Activated T-cell treated with anti-CD3 and anti-CD28 coated beads, Interleukin-2, amount 50 U/mL, for 48 hours (primary cell): ENCODE measurements at regions not wholly inside any gene's neighbourhood (a gene's known extent, or its start where the extent isn't known, plus 50 kb on each side); places are given as distances from the start of the nearest gene placed in this dataset.

ENCODE experiments used
- DNase-seq, 2 experiments: peaks; one replicate each; pipeline ENCODE4 v3.0.0-alpha.2; 2020

DNA sequence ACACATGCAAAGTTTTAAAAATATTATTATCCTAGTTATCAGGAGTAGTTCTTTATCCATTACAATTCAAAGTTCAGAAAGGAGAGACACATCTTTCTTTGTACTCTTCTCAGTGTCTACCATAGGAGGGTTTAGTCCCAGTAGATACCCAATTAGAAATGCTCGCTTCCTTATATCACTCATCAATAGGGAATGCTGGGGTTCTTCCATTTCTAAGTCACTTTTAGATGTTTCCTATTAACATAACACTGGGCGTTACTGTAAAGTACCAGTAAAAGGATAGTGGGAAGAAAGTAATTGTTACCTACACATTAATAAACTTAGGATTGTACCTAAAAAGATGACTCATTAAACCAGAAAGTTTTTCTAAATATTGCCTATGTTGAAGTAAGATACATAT is 348.3 kb upstream of the CDH6 start:
- DNase-seq: no peak

DNA sequence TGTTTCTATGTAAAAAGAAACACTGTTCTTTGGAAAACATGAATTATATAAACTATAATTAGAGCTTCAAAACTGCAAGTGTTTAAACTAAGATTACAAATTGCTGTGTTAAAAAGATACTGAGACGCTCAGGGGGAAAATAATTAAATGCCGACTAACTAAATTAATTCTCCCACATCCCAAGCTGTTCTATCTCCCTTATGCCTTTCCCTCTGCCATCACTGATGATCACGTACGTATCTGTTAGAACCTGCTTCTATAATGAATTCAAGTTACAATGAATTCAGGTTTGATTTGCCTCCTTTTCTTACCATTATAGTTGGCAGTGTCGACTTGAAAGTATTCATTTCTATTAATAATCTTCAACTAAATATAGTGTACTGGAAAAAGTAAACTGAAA is 349.9 kb upstream of the CDH6 start:
- DNase-seq: no peak

DNA sequence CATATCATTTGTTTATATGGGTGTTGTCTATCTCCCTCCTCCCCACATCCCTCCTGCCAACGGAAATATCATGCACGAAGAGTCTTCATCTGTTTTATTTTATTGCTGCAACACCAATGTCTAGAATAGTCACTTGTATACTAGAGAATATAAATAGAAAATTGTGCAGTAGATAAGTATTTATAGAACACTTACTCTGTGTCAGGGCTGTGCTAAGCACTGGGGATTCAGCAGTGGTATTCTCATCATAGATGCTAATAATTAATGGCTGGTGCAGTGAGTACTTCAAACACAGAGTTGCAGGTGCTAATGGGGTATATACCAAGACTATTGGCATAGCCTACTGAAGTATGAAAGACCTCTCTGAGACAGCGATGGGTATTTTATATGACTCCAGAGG is 353.5 kb upstream of the CDH6 start:
- DNase-seq: no peak

DNA sequence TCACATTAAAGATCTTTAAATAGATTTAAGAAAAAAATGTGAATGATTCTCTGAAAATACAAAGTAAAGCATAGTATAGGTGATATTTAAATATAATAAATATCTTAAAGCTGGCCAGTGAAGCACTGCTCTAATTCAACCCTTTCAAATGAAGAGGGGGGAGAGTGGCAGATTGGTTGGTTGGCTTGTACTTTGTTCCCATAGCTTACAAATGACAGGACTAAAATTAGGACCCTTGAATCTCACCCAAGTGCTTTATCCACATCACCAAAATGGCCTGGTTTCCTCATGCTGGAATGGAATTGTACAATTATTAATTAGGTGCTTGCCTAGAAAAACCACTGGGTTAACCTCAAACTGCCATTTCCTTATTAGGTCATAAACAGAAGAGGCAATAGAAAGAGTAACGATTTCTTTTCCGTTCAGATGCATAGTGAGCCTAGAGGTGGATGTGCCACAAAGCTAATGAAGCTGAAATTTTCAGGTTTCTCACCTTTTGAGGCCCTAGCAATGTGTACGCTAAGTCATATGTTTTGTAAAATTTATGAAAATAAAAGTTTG is 354.5 kb upstream of the CDH6 start:
- no peak for DNase-seq

DNA sequence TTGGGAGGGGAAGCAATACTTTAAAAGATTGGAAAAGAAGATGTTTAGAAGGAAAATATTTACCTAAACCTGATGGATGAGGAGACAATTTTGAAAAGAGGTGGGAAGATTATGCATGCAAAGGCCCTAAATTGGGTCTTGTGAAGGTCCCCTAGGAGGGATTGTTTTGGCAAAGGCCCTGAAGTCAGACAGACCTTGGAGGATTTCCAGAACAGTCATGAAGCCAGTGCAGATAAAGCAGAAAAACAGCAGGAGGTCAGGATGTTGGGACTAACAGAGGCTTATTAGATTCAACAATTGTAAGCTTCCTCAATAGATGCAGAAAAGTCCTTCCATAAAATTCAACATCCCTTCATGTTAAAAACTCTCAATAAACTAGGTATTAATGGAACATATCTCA is 361.0 kb upstream of the CDH6 start:
- no peak for DNase-seq

DNA sequence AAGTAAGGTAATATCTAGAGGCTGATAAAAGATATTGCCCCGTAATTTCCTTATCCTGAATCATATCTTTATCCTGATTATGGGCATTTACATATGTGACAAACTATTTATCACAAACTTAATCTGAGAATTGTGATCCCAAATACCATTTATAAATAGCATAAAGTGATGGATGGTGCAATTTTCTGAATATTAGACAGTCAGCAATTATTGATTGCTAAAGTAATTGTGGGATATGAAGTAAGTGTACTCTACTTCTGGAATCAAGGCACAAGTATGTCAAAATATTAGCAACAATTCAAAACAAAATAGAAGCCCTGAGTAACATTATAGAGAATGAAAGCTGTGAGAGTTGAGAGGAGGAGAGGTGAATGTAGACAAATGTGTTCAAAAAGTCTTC is 361.9 kb upstream of the CDH6 start:
- no peak for DNase-seq

DNA sequence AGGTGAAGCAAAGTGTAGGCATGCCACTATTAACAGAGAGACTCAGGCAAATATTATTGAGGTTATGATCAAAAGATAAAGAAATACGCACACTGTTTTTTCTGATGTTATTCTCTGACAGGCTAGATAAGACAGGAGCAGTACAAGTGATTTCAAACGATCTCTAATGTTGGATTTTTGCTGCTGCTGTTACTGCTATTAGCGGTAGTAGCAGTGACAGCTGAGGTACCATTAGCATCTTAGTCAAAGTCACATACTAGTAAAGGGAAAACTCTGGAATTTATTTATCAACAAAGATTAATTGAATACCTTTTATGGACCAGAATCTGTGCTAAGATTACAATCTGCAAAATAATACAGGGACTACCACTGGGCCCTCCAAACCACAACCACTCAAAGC is 362.4 kb upstream of the CDH6 start:
- no peak for DNase-seq

DNA sequence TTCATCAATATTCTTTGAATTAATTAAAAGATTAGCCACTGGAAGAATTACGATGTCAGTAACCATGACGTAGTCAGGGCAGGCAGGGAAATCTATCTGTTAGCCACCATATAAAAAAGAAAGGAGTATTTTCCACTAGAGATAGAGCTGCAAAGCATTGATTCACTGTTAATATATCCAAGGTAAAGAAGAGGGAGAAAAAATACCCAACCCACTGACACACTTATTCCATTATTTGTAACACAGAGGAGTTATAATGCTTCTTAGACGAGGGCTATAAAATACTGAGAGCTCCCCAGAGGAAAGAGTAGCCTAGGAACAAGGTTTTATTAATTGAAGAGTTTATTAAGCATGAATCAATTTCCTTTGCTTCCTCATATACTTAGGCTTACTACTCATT is 382.2 kb upstream of the CDH6 start:
- DNase-seq: no peak

DNA sequence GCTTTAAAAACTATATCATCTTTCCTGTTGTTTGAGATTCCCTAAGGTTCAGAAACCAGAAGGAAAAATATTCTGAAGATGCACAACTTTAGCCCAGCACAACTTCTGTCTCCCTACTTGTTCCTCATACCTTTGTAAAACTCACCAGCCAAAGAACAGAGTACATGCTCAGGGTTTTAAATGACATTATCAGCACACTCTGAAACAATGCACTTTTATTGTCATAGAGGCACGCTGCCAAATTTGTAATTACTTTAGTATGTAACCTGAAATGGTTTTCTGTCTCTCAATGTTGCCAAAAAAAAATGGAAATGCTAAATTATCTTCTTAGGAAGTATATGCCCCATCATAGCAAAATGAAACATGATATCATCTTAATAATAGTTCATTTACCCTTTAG is 383.6 kb upstream of the CDH6 start:
- no peak for DNase-seq

DNA sequence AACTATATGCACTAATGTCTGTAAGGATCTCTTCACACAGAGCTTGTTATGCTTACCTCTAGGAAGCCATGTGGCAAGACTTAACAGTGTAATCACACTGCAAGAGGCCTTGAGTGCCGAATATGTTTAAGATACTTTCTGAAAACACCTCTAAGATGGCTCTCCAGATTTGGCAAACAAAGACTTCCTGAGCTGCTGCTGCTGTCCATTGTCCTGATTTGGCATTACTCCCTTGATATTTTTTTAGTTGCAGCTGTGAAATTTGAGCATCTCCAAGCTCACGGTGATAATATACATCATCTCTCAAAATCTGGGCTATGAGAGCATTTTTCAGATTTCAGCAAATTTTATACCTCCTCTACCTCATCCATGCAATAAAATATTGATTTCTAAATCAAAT is 384.5 kb upstream of the CDH6 start:
- no peak for DNase-seq

DNA sequence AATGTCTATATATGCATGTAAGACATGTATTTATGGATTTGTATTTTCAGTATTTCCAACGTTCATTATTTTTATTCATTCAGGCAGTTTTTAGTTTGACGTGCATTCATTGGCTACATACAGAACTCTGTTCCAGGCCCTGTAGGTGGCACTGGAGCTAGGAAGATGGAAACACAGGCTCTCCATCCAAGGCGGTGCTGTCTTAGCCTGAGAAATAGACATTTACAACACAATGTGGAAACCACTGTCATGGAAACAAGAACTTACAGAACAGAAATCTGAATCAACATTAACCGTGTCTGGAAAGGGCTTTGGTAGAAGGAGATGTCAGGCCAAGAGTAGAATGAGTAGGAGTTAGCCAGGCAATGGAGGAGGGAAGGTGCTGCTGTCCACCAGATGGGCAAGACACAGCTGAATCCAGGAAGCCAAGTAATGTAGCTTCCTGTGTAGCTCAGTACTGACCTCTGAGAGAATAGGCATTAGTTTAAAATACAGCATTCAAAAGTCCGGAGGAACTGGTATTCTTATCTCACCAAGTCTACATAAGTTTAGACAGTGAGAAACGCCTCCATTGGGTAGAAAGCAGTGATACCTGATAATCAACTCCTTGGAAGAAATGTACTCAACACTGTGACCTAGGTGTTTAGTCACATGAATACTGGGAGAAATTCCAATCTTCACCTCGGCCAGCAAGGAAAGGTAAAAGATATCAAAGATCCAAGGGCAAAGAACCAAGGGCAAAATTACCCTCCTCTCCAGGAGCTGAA is 388.6 kb upstream of the CDH6 start:
- DNase-seq: no peak

DNA sequence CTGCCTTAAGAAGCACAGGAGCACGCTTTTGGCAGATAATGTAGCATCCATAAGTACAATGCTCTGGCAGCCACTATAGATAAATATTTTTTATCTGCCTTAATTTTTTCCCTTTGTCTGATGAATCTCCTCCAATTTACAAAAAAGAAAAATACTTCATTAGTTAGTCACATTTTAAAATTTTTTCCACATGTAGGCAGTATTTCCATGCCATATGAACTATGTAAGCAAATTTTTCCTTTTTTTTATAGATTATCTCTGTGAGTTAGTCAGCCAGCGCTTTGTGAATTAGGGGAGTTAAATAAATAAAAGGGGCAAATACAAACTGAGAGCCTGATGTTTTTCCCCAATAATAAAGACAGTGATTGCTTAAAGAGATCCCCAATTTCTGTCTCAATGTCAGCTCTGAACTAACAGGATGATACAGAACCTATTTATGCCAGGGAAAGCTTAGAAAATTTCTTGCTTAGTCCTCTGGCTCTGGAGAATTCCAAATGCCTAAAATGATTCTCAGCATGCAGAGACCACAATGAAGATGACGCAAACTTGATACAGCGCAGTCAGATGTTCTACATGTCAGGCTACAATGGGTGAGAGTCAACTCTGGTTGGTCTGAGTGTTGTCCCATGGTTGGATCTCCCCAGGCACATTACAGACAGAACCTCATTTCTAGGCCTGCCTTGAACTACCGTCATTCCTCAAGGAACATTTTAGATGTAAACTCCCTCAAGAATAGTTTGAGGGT is 390.4 kb upstream of the CDH6 start:
- DNase-seq: no peak

DNA sequence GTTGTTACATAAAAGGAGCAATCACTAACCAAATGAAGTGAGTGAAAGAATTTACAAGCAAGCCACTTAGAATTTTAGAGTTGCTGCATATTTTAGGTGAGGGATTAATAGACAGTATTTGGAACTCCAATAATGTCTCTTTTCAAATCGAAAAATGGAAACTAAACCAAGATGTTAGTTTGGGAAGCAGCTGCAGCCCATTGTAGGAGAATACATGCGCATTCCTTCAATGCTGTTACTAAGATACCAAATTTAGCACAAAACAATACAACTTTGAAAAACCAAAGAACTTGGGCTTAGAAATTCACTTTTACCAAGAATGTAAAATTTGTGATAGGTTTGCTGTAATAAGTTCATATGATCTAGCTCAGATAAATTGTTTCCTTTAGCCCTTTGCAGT is 411.8 kb upstream of the CDH6 start:
- no peak for DNase-seq

DNA sequence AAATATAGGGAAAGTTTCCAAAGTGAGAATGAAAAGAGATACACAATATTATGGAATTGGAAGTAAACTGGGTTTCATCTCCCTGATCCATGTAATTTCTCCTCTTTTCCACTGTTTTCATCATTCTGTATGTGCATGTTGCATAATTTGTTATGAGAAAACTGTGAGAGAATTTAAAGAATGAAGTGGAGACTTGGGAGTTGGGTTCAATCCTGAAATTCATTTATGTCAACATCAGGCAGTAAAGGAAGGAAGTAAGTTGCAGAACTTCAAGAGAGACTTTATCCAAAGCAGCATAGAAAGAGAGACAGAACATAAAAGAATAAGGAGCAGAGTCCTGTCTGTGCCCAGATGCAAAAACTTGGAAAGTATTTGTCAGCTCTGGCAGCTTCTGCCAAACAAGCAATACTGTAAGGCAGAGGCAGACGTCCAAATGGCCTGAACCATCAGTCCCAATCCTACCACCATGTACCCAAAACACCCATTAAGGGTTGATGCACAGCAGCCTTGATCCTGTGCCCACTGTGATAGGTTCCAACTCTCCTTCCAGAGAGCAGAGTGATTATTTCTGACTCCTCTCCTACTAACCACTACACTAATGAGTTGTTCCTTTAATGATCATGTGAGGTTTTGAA is 425.3 kb upstream of the CDH6 start:
- DNase-seq: no peak

DNA sequence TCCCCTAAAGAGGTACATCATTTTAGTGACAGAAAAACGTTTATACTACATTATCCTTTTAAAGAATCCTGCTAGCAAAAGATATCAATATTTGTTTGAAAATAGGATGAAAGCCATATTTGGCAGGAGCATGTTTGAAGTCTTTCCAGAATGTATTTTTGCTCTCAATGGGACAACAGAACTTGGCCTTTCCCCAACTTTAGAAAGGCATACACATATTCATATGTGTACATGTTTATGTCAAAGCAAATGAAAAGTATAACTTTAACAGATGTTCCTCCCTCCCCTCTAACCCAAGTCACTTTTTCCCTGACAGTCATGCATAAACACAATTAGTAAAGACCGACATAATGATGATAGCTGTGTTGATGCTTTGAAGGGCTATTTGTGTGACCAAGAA is 427.8 kb upstream of the CDH6 start:
- no peak for DNase-seq

DNA sequence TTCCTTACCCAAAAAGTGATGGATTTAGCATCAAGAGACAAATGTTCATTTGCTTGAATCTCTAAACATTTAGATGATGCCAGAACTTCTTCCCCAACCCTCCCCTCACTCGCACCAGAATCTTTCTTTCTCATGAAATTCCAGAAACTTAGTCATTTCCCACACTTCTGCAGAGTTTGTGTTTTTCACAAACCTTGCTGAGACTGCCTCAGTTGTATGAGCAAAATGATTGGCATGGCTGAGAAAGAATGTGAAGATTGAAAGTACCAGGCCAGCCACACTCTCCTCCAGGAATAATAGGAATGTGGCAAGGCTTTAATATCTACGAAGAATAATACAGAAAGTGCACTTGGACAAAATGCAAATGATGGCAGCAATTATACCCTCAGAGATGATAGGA is 428.3 kb upstream of the CDH6 start:
- no peak for DNase-seq

DNA sequence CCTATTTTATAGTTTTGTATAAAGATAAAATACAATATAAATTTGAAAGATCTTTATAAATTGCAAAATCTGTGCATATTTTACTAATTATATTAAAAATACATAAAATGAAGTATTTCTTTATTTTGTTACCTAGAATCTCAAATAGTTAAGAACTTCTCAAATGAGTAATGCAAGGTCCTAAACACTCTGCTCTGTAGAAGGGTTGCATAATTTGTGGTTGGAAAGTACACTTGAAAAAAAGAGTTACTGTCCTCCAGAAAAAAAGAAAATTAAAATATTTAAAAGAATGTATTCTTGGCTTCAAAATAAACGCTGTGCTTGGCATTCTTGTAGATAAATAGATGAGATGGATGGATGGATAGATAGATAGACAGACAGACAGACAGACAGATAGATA is 428.8 kb upstream of the CDH6 start:
- no peak for DNase-seq

DNA sequence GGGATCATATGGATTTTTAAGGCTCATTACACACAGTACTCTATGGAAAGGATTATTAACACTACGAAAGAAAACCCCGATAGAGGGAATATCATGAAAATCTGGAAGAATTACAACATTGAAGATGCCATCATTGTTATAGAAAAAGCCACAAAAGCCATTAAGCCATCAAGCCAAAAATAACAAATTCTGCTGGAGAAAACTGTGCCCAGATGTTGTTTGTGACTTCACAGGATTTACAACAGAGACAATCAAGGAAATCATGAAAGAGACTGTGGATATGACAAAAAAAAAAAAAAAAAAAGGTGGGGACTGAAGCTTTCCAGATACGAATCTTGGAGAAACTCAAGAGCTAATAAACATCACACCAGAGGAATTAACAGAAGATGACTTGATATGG is 433.8 kb upstream of the CDH6 start:
- DNase-seq: no peak

DNA sequence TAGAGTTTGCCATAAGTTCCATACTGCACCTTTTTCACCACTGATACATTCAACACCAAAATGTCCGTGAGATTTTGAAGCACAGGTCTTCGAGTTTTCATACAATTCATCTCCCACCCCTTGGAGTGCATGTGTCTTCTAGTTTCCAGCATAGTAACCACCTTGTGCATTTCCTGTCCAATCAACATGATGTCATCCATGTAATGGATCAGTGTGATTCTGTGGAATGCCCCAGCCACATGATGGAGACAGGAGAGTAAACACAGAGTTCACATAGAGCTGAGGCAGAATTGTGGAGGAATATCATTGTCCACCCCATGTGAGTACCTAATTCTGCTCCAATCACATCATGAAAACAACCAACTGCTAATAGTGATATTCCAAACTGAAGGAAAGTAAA is 441.5 kb upstream of the CDH6 start:
- DNase-seq: no peak

DNA sequence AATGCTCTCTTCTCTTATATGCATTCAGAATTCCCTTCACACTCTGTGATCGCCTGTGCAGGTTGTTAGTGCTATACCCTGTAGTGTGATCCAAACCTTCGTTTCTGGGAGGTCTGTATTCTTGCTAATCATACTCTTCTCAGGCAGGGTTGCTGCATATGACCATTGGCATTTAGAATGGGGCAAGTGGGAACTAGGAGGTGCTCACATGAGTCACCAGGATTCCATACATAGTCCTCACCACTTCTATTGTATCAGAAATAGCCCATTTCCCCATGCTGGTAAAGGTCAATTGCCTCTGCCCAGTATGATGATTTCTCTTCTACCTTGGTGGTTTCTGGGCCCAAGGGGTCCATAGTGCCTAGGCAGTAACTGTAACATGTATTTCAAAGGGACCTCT is 443.5 kb upstream of the CDH6 start:
- no peak for DNase-seq

DNA sequence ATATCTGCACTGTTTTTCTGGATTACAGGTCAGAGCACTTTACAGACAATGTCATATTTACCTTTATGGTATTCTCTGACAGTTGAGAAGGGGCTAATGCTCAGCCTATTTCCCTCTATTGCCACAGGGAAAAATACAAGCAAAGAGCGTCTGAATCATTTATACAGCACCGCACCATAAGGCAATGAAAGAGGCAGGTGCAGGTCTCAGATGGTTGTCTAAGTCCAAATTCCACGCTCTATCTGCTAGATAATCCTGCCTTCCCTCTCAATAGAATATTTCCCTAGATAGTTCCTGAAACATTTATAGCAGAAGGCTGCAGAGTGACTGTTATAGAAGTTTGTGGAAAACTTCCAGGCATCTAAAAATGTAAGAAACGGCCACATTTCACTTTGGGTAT is 446.1 kb upstream of the CDH6 start:
- DNase-seq: no peak

DNA sequence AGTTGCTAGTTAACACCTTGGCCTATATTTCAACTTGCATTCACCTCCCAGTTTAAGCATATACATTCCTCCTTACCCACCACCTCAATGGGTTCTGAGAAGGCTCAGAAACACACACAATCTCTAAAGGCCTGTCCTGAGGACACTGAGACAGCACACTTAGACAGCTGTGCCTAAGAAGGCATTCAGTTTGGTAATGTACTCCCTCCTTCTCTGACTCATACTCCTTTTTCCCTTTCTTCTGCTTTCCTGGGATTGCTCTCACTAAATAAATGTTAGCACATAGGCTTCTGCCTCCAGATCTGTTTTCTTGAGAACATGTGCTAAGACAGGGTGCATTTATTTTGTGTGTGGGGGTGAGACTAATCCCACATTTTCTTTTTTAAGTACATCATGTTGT is 456.8 kb upstream of the CDH6 start:
- DNase-seq: no peak

DNA sequence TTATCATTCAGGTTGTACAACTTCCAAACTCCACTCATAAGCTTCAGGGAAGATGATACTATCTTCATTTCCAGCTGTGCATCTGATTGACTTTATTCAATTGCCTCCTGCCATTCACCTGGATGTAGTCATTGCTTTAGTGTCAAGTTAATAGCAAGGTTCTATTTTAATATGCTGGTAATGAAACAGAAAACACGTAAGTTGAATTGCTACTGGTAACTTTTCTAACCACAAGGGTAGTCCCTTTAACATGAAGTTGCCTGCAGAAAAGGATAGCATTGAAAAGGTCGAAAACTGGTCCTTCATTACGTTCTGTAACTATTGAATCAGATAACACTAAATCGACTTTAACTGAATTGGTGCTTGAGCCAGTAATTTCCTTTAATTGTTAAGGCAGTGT is 459.4 kb upstream of the CDH6 start:
- no peak for DNase-seq

DNA sequence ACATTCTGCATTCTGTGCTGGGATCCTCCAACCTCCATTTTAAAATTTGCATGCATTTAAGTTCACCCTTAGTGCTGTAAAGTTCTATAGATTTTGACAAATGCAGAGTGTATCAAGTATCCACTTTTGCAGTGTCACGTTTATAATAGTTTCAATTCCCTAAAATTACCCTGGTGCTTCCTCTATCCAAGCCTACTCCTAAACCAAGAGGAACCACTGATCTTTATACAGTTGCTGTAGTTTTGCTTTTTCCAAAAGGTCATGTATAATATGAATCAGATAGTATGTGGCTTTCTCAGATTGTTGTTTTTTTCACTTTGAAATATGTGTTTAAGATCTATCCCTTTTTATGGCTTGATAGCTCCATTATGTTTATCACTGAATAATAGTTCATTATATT is 468.4 kb upstream of the CDH6 start:
- DNase-seq: no peak
